ENCODE measurements at regions not wholly inside any gene's neighbourhood (a gene's known extent, or its start where the extent isn't known, plus 50 kb on each side); places are given as distances from the start of the nearest gene placed in this dataset.

DNA sequence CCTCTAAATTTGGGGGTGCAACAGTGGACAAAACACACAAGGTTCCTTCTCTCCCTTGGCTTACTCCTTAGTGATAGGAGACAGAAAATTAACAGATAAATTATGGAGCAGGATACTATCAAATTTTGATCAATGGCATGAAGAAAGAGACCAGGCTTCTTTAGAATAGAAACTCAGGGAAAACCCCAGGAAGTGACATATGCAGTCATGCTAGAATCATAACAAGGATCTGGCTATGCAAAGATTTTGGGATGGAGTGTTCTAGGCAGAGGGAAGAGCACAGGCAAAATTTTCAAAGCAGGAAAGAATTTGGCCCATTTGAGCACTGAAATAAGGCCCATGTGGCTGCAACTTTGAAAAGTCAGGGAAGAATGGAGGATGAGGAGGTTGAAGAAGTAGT is 182.3 kb upstream of the PLEKHG7 start:
- Mint-ChIP-seq H3K27me3 (ENCODE audit: unreplicated experiment) (peaks cover 1% of the 10 kb centered on the region), H3K9me3 (ENCODE audit: unreplicated experiment) (peaks cover 1% of the 10 kb centered on the region), H3K4me1 (ENCODE audit: low read depth, unreplicated experiment) (no peaks in the 10 kb centered on the region)

GRCh38 chr12:92519284-92519683 is 183.5 kb upstream of the PLEKHG7 start:
- no peak overlapping the region for H3K4me3 Mint-ChIP-seq (ENCODE audit: unreplicated experiment)
- no peaks in the 10 kb centered on the region for H3K4me1 Mint-ChIP-seq (ENCODE audit: low read depth, unreplicated experiment)
- H3K9me3 Mint-ChIP-seq (ENCODE audit: unreplicated experiment): peaks cover 1% of the 10 kb centered on the region
- no peaks in the 10 kb centered on the region for H3K36me3 Mint-ChIP-seq (ENCODE audit: unreplicated experiment)
- TF ChIP-seq CTCF (IDR thresholded peaks at IDR 0.05; ENCODE audit: partially characterized antibody, unreplicated experiment): no peak
- H3K27ac Mint-ChIP-seq (ENCODE audit: unreplicated experiment): no peak overlapping the region
- H3K27me3 Mint-ChIP-seq (ENCODE audit: unreplicated experiment): peaks cover 1% of the 10 kb centered on the region
- DNase-seq: no peak

More for the DNA sequence above, 182.3 kb upstream of the PLEKHG7 start:
- Mint-ChIP-seq H3K4me3 (ENCODE audit: unreplicated experiment) (no peak overlapping the region), H3K36me3 (ENCODE audit: unreplicated experiment) (no peaks in the 10 kb centered on the region), H3K27ac (ENCODE audit: unreplicated experiment) (no peak overlapping the region)
- no peak for DNase-seq
- TF ChIP-seq CTCF (IDR thresholded peaks at IDR 0.05; ENCODE audit: partially characterized antibody, unreplicated experiment): no peak

GRCh38 chr12:92518071-92518470 is 184.7 kb upstream of the PLEKHG7 start:
- Mint-ChIP-seq H3K4me3 (ENCODE audit: unreplicated experiment) (no peak overlapping the region), H3K36me3 (ENCODE audit: unreplicated experiment) (no peaks in the 10 kb centered on the region), H3K4me1 (ENCODE audit: low read depth, unreplicated experiment) (no peaks in the 10 kb centered on the region), H3K9me3 (ENCODE audit: unreplicated experiment) (peaks cover 1% of the 10 kb centered on the region), H3K27me3 (ENCODE audit: unreplicated experiment) (peaks cover 1% of the 10 kb centered on the region), H3K27ac (ENCODE audit: unreplicated experiment) (no peak overlapping the region)
- no peak for DNase-seq
- no peak for TF ChIP-seq CTCF (IDR thresholded peaks at IDR 0.05; ENCODE audit: partially characterized antibody, unreplicated experiment)

- Mint-ChIP-seq H3K4me3 (ENCODE audit: unreplicated experiment) (no peak overlapping the region), H3K4me1 (ENCODE audit: low read depth, unreplicated experiment) (no peaks in the 10 kb centered on the region), H3K27me3 (ENCODE audit: unreplicated experiment) (peaks cover 1% of the 10 kb centered on the region), H3K36me3 (ENCODE audit: unreplicated experiment) (no peaks in the 10 kb centered on the region), H3K9me3 (ENCODE audit: unreplicated experiment) (peaks cover 1% of the 10 kb centered on the region), H3K27ac (ENCODE audit: unreplicated experiment) (no peak overlapping the region)
- TF ChIP-seq CTCF (IDR thresholded peaks at IDR 0.05; ENCODE audit: partially characterized antibody, unreplicated experiment): no peak
- DNase-seq: no peak
Measured at GRCh38 chr12:92516277-92516600, 186.6 kb upstream of the PLEKHG7 start.

DNA sequence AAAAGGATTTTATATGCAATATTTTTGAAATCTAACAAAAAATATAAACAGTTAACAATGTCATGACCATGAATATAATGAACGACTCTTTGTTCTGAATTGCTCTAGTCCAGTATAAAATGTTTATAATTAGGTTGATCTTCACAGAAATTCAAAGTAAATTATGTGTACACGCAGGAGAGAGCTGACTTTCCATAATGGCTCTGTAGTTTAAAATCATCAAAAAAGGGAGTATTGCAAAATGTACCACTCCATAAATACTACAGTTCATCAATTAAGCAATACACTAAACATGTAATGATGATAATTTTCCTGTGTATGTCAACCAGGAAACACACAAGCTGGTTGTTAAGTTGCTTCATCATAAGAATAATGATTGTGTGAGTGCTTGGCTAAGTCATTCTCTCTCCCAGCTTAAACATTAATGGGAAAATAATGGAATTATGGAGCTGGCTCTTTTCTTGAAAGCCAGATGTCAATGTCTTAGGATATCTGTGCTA is 189.5 kb upstream of the PLEKHG7 start:
- Mint-ChIP-seq H3K27me3 (ENCODE audit: unreplicated experiment) (peaks cover under 1% of the 10 kb centered on the region), H3K4me1 (ENCODE audit: low read depth, unreplicated experiment) (no peaks in the 10 kb centered on the region), H3K27ac (ENCODE audit: unreplicated experiment) (no peak overlapping the region), H3K4me3 (ENCODE audit: unreplicated experiment) (no peak overlapping the region), H3K36me3 (ENCODE audit: unreplicated experiment) (no peaks in the 10 kb centered on the region), H3K9me3 (ENCODE audit: unreplicated experiment) (no peaks in the 10 kb centered on the region)
- no peak for TF ChIP-seq CTCF (IDR thresholded peaks at IDR 0.05; ENCODE audit: partially characterized antibody, unreplicated experiment)
- no peak for DNase-seq
